Mammary epithelial cell (primary cell): ENCODE measurements at regions not wholly inside any gene's neighbourhood (a gene's known extent, or its start where the extent isn't known, plus 50 kb on each side); places are given as distances from the start of the nearest gene placed in this dataset.

Experiments
- CTCF ChIP-seq, 2 donors: IDR thresholded peaks in 1 of 2; conservative IDR thresholded peaks in 1 of 2; 2 replicates each; pipeline ENCODE4 v1.5.1; 2011 to 2012; ENCODE audit warnings: inconsistent platforms in 2 of 2, low read length in 2 of 2, mild to moderate bottlenecking in 2 of 2, control low read depth in 1 of 2, low read depth in 1 of 2; ENCODE audit not compliant: insufficient read depth in 1 of 2; ENCODE audit errors: extremely low read depth in 1 of 2
- EZH2 ChIP-seq: IDR thresholded peaks from 2 replicates; pipeline ENCODE4 v1.6.1; 2012; ENCODE audit warnings: low read length, inconsistent platforms, borderline replicate concordance

- TF ChIP-seq CTCF (conservative IDR thresholded peaks at IDR 0.05 in 1 of 2, IDR thresholded peaks at IDR 0.05 in 1 of 2; ENCODE audit: extremely low read depth in 1 of 2, insufficient read depth in 1 of 2, low read depth in 1 of 2, low read length in 2 of 2) (no peak), EZH2 (no peak)
These were observed 99.4 kb upstream of the JUN start for GRCh38 chr1:58883037-58883887.
